HCT116 (cell line): ENCODE measurements at regions not wholly inside any gene's neighbourhood (a gene's known extent, or its start where the extent isn't known, plus 50 kb on each side); places are given as distances from the start of the nearest gene placed in this dataset.

ENCODE experiments used
- CTCF ChIP-seq, 3 experiments: fragments of 200-600 bp in 1 of 3; sonication (generic) in 1 of 3; IDR thresholded peaks in 2 of 3; conservative IDR thresholded peaks in 1 of 3; 2 replicates each; pipeline ENCODE4 v1.5.1; 2012 to 2017; ENCODE audit warnings: low read depth in 2 of 3, low read length in 2 of 3, antibody characterized with exemption in 1 of 3, borderline replicate concordance in 1 of 3, control low read depth in 1 of 3, mild to moderate bottlenecking in 1 of 3, mixed read lengths in 1 of 3, mixed run types in 1 of 3, moderate library complexity in 1 of 3; ENCODE audit not compliant: insufficient read depth in 1 of 3
- EGR1 ChIP-seq: IDR thresholded peaks from 2 replicates; pipeline ENCODE4 v1.6.1; 2012; ENCODE audit warnings: low read depth
- EZH2 ChIP-seq: fragments of 200-600 bp; sonication (generic); IDR thresholded peaks from 2 replicates; pipeline ENCODE4 v1.6.1; 2017; ENCODE audit warnings: antibody characterized with exemption, mixed run types
- POLR2A ChIP-seq: IDR thresholded peaks from 2 replicates; pipeline ENCODE4 v1.7.0; 2011; ENCODE audit warnings: borderline replicate concordance; ENCODE audit not compliant: insufficient read depth, insufficient read length; ENCODE audit errors: extremely low read depth
- POLR2AphosphoS5 ChIP-seq: IDR thresholded peaks from 2 replicates; pipeline ENCODE4 v1.6.1; 2011; ENCODE audit warnings: mild to moderate bottlenecking, low read depth, low read length, moderate library complexity

DNA sequence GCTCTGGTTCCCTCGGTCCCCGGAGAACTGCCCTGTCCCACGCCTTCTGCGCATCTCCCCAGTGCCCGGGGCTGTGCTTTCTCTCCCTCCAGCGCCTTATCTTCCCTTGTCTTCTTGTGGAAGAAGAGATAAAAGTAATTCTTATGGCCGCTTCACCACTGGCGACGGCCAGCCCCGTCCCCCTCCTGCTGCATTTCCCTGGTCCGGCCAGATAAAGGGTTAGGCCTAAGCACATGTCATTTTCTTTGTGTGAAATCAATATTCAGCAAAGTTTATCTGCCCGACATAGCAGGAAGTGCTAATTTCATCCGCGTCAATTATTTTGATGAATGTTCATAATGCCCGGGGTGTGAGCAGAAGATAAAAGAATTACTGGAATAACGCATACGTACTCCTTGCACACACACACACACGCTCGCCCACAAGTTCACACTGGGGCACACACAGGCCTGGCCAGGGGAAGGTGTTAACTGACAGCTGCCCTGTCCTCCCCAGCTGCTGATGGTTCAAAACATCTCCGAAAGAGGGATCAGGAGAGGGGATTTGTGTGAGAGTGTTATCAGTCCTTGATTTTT, 177.7 kb upstream of the LHX5 start:
- TF ChIP-seq CTCF (IDR thresholded peaks at IDR 0.05 in 2 of 3, conservative IDR thresholded peaks at IDR 0.05 in 1 of 3; ENCODE audit: borderline replicate concordance in 1 of 3, insufficient read depth in 1 of 3, low read depth in 2 of 3, low read length in 2 of 3) (no peak), POLR2AphosphoS5 (no peak), POLR2A (no peak), EZH2 (no peak), EGR1 (no peak)
